ENCODE measurements at regions not wholly inside any gene's neighbourhood (a gene's known extent, or its start where the extent isn't known, plus 50 kb on each side); places are given as distances from the start of the nearest gene placed in this dataset.
A peak's percentile ranks its signal among the peaks of the same experiment; 100 is the strongest.

DNA sequence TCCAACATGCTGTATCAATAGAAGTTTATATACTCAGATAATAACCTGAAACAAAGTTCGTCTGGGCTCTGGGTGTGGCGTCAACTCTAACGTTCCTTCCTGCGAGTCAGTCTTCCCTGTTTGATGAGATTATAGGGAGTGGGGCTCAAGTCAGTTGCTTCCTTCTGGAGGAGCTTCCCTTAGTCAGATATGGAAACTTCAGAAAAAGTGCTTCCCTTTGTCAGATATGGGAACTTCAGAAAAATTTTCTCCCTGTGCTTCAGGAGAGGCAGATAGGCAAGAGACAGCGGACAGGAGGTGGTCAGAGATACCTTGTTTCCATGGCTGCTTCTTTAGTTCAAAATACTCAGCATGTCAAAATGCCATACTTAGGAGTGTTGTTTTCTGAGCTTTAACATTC lies 51.1 kb upstream of the PRDX6 start:
- ChIA-PET CTCF (ENCODE audit: partially characterized antibody) (interaction anchor here (1.3 kb wide), 1 partner anchor 80 kb away, joined by 4 read pairs; no protein-coding TSS in a partner anchor), POLR2A (ENCODE audit: partially characterized antibody) (interaction anchor here (1.1 to 2.0 kb wide), 3 partner anchors 9 to 211 kb away, joined by 3 to 6 read pairs (median 4); no protein-coding TSS in a partner anchor)
- H3K79me1 ChIP-seq (ENCODE audit: low read depth, low read length): no peaks in the 10 kb centered on the region
- WGBS, 2 experiments (ENCODE audit: extremely low coverage in 1 of 2, insufficient coverage in 1 of 2, insufficient read length in 1 of 2, insufficient replicate concordance in 2 of 2, low coverage in 1 of 2, low lambda C conversion rate in 2 of 2, missing lambda C conversion rate in 1 of 2): 93% methylated on average over 5 of the region's 5 CpGs; no CpG with 5 or more reads in 1 of the 2 experiments
- no peak overlapping the region for H2BK5ac ChIP-seq (ENCODE audit: low read depth, low read length)
- H3K23me2 ChIP-seq (ENCODE audit: low read depth, low read length): no peaks in the 10 kb centered on the region
- H3K27me3 ChIP-seq (replicated peaks in 1 of 4; ENCODE audit: control insufficient read depth in 3 of 4, extremely low read depth in 1 of 4, insufficient read depth in 3 of 4, low read length in 3 of 4): no peaks in the 10 kb centered on the region
- H3K18ac ChIP-seq (ENCODE audit: extremely low read depth, low read length): no peak overlapping the region
- H2AFZ ChIP-seq (ENCODE audit: low read length): no peak overlapping the region
- no peak overlapping the region for H4K91ac ChIP-seq (replicated peaks; ENCODE audit: insufficient read length, low read length)
- H4K20me1 ChIP-seq (replicated peaks in 1 of 2; ENCODE audit: control insufficient read depth in 1 of 2, insufficient read depth in 2 of 2, low read length in 2 of 2): peaks cover 0 to 2% of the 10 kb centered on the region in 2 experiments
- no peak overlapping the region for H2BK15ac ChIP-seq (ENCODE audit: low read length)
- DNase-seq (ENCODE audit: low read depth in 1 of 2, low spot score in 2 of 2) (peak in 1 of 2 experiments; percentile 11), FAIRE-seq (no peak)
- H2BK12ac ChIP-seq (ENCODE audit: low read depth, low read length): no peak overlapping the region
- H3K9ac ChIP-seq (replicated peaks in 1 of 4; ENCODE audit: extremely low read depth in 1 of 4, low read depth in 3 of 4, low read length in 3 of 4): no peak overlapping the region
- H3K9me3 ChIP-seq (ENCODE audit: insufficient read depth in 2 of 2, low read depth in 1 of 2, low read length in 1 of 2): no peaks in the 10 kb centered on the region
- no peaks in the 10 kb centered on the region for H3K36me3 ChIP-seq (ENCODE audit: control insufficient read depth in 2 of 4, insufficient read depth in 4 of 4, low read length in 3 of 4)
- H3K27ac ChIP-seq (ENCODE audit: low read depth, low read length): no peak overlapping the region
- no peaks in the 10 kb centered on the region for H3K79me2 ChIP-seq (ENCODE audit: control insufficient read depth in 1 of 2, insufficient read depth in 2 of 2, low read length in 2 of 2)
- peaks cover 3 to 14% (median 6%) of the 10 kb centered on the region in 4 experiments; a peak in 5 of 7 replicates for H3K4me1 ChIP-seq (replicated peaks in 1 of 4; ENCODE audit: control insufficient read depth in 3 of 4, insufficient read depth in 4 of 4, low read length in 3 of 4)
- no peak overlapping the region for H3K4ac ChIP-seq (replicated peaks; ENCODE audit: insufficient read length, low read depth, low read length)
- no peak overlapping the region for H2BK120ac ChIP-seq (replicated peaks; ENCODE audit: low read depth, low read length)
- H3K4me3 ChIP-seq (ENCODE audit: extremely low read depth in 1 of 4, insufficient read depth in 2 of 4, low read depth in 3 of 4, low read length in 4 of 4): no peak overlapping the region
- no peak overlapping the region for H2BK20ac ChIP-seq (ENCODE audit: low read length)
- no peak overlapping the region for H3K4me2 ChIP-seq (ENCODE audit: insufficient read depth in 1 of 2, low read depth in 2 of 2, low read length in 2 of 2)
- no peak overlapping the region for H3K23ac ChIP-seq (ENCODE audit: insufficient read length)
- H4K5ac ChIP-seq (ENCODE audit: insufficient read length, low read depth, low read length): no peak overlapping the region
- TF ChIP-seq SUZ12 (IDR thresholded peaks at IDR 0.05; ENCODE audit: low read length) (no peak), USF2 (IDR thresholded peaks at IDR 0.05; ENCODE audit: low read length) (no peak), SRF (IDR thresholded peaks at IDR 0.05; ENCODE audit: low read depth, low read length) (no peak), HDAC2 (IDR thresholded peaks at IDR 0.05; ENCODE audit: borderline replicate concordance in 1 of 2, low read depth in 2 of 2, low read length in 2 of 2) (no peak)
- H3K56ac ChIP-seq (replicated peaks; ENCODE audit: insufficient read length, low read depth, low read length): no peak overlapping the region
- H2AK5ac ChIP-seq (ENCODE audit: low read depth, low read length): no peak overlapping the region
- H4K8ac ChIP-seq (ENCODE audit: extremely low read depth, insufficient read depth, low read length): no peak overlapping the region
- H3K14ac ChIP-seq (ENCODE audit: insufficient read length): no peak overlapping the region

All from H1 (cell line).